Left ventricle myocardium inferior (tissue), 1 donor: ENCODE measurements at regions not wholly inside any gene's neighbourhood (a gene's known extent, or its start where the extent isn't known, plus 50 kb on each side); places are given as distances from the start of the nearest gene placed in this dataset.

Experiments
- DNase-seq: peaks from one replicate; pipeline ENCODE4 v3.0.0-alpha.2; 2020
- H3K27ac ChIP-seq: fragments of 200-600 bp; replicated peaks from 2 replicates; pipeline ENCODE4 v1.8.0; 2021
- H3K27me3 ChIP-seq: fragments of 200-600 bp; 2 replicates; pipeline ENCODE4 v1.8.0; 2021; ENCODE audit warnings: low read depth
- H3K36me3 ChIP-seq: fragments of 200-600 bp; 2 replicates; pipeline ENCODE4 v1.8.0; 2021
- H3K4me1 ChIP-seq: fragments of 200-600 bp; 2 replicates; pipeline ENCODE4 v1.8.0; 2021
- H3K4me3 ChIP-seq: fragments of 200-600 bp; 2 replicates; pipeline ENCODE4 v1.8.0; 2021; ENCODE audit warnings: mild to moderate bottlenecking, moderate library complexity
- H3K9me3 ChIP-seq: fragments of 200-600 bp; replicated peaks from 2 replicates; pipeline ENCODE4 v1.8.0; 2021
- intact Hi-C: fragments of 100-400 bp; cut with micrococcal nuclease; formaldehyde crosslinking; loops from one replicate; pipeline ENCODE4 v1.11.0; 2022
- TF ChIP-seq, protein P1 (sequence below): fragments of 200-600 bp; IDR thresholded peaks from 2 replicates; pipeline ENCODE4 v1.8.0; 2021; ENCODE audit warnings: antibody characterized with exemption, mild to moderate bottlenecking, borderline replicate concordance
- donor health status: DM: no; HTN: yes; CAD: no; lungs with severe emphysema.

DNA sequence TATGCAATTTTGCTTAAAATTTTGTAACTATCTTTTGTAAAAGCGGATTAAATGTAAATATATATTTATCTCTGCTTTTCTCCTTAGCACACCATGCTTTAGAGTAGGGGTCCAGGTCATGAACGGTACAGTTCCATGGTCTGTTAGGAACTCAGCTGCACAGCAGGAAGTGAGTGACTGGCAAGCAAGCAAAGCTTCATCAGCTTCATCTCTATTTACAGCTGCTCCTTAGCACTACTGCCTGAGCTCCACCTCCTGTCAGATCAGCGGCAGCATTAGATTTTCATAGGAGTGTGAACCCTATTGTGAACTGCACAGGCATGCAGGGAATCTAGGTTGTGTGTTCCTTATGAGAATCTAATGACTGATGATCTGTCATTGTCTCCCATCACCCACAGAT lies 959.0 kb upstream of the SLC39A10 start:
- H3K9me3 ChIP-seq: peaks cover 9% of the 10 kb centered on the region
- TF ChIP-seq, protein P1, sequence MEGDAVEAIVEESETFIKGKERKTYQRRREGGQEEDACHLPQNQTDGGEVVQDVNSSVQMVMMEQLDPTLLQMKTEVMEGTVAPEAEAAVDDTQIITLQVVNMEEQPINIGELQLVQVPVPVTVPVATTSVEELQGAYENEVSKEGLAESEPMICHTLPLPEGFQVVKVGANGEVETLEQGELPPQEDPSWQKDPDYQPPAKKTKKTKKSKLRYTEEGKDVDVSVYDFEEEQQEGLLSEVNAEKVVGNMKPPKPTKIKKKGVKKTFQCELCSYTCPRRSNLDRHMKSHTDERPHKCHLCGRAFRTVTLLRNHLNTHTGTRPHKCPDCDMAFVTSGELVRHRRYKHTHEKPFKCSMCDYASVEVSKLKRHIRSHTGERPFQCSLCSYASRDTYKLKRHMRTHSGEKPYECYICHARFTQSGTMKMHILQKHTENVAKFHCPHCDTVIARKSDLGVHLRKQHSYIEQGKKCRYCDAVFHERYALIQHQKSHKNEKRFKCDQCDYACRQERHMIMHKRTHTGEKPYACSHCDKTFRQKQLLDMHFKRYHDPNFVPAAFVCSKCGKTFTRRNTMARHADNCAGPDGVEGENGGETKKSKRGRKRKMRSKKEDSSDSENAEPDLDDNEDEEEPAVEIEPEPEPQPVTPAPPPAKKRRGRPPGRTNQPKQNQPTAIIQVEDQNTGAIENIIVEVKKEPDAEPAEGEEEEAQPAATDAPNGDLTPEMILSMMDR: no peak
- H3K4me1 ChIP-seq: no peaks in the 10 kb centered on the region
- H3K4me3 ChIP-seq: no peak overlapping the region
- intact Hi-C loops: no loop called here
- no peaks in the 10 kb centered on the region for H3K27me3 ChIP-seq
- DNase-seq: no peak
- H3K36me3 ChIP-seq: no peaks in the 10 kb centered on the region
- H3K27ac ChIP-seq: no peak overlapping the region

DNA sequence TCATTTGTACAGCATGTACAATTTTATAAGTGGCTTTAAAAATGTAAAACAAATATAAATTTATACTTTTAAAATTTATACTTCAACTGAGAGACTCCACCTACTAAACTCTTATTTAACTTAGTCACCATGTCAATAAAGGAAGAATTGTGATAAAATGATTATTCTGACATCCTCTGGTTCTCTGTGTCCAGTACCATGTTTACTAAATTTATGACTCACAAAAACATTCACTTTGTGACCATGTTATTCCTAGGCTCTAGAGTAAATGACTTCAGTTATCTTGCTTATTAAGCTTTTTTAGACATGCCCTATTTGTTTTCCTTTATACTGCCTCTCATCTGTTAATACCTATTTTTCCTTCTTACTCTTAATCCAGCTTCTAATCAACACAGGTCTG lies 959.6 kb upstream of the SLC39A10 start:
- peaks cover 9% of the 10 kb centered on the region for H3K9me3 ChIP-seq

DNA sequence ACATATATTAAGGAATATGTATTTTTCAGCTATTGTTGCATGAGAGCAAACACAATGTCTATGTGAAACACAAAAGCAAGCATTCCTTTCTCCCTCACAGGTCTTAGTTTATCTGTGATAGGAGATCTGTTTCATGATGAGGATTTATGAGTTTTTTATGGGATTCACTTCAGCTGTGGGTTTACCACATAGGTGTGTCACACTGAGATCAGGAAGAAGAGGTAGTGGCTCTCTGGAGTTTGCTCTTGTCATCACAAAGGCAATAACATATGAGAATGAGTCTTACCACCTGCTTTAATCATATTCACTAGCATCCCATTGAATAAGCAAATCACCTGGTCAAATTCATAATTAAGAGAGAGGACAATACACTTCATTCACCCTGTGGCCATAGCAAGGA lies 960.3 kb upstream of the SLC39A10 start:
- H3K4me3 ChIP-seq: no peak overlapping the region
- no peak for DNase-seq
- H3K36me3 ChIP-seq: no peaks in the 10 kb centered on the region
- TF ChIP-seq, protein P1: no peak
- intact Hi-C loops: no loop called here
- peaks cover 13% of the 10 kb centered on the region for H3K9me3 ChIP-seq
- no peaks in the 10 kb centered on the region for H3K27me3 ChIP-seq
- H3K4me1 ChIP-seq: no peaks in the 10 kb centered on the region
- no peak overlapping the region for H3K27ac ChIP-seq

More for the DNA sequence above, 959.6 kb upstream of the SLC39A10 start:
- Histone ChIP-seq H3K4me3 (no peak overlapping the region), H3K27ac (no peak overlapping the region), H3K36me3 (no peaks in the 10 kb centered on the region), H3K4me1 (no peaks in the 10 kb centered on the region), H3K27me3 (no peaks in the 10 kb centered on the region)
- no peak for DNase-seq
- TF ChIP-seq, protein P1: no peak
- intact Hi-C loops: no loop called here

DNA sequence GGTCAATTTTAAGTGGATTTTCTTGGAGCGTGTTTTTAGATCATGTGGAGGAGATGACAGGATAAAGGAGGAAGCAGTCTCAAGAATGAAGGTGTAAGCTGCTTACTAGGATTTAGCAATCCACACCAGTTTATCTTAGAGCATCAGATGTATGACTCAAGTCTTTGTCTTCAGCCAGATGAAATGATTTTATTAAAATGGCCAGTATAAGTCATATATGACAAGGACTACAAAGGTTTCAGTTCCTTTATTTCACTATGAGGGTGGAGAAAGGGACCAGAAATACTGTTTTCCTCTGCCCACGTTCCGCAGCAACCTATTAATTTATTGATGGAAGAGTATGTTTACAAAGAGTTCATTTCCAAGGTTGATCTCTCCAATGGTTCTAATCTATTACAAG lies 970.5 kb upstream of the SLC39A10 start:
- H3K4me1 ChIP-seq: no peaks in the 10 kb centered on the region
- no peaks in the 10 kb centered on the region for H3K36me3 ChIP-seq
- H3K27me3 ChIP-seq: no peaks in the 10 kb centered on the region
- DNase-seq: no peak
- intact Hi-C loops: no loop called here
- H3K4me3 ChIP-seq: no peak overlapping the region
- TF ChIP-seq, protein P1: no peak
- H3K27ac ChIP-seq: no peak overlapping the region
- H3K9me3 ChIP-seq: no peaks in the 10 kb centered on the region

DNA sequence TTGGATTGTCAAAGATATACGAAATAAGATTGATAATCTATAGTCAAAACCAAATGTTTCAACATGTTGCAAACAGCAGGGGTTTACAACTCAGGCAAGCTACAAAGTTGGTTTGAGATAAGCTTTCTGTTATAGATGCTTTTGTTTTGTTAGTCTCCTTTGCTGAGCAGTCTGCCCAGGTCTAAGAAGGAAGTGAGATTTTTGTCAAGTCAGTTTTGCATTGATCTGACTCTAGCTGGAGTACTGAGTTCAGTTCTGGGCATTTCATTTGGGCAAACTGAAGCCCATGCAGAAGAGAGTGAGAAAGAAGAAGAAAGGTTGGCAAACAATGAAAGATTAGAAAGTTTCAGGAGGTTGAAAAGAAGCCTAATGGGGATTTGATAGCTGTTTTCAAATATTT lies 983.0 kb upstream of the SLC39A10 start:
- H3K36me3 ChIP-seq: no peaks in the 10 kb centered on the region
- no peaks in the 10 kb centered on the region for H3K9me3 ChIP-seq
- intact Hi-C loops: no loop called here
- H3K27ac ChIP-seq: no peak overlapping the region
- TF ChIP-seq, protein P1: no peak
- H3K4me3 ChIP-seq: no peak overlapping the region
- no peak for DNase-seq
- H3K27me3 ChIP-seq: no peaks in the 10 kb centered on the region
- H3K4me1 ChIP-seq: no peaks in the 10 kb centered on the region

DNA sequence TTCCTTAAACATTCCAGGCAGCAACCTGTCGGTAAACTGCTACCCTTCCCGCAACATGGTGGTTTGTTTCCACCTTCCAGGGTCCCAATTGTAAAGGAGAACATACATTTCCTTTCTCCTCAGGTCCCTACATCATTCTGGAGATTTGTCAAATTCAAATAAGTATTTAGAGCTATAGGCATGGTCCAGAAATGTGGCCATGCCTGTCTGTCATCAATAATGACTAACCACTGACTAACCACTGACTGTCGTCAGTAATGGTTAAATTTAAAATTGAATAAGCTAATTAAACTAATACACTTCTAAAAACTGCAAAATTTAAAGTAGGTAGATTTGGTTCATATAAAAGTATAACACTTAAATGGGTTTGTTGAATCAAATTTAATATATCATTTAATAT lies 984.0 kb upstream of the SLC39A10 start:
- no peaks in the 10 kb centered on the region for H3K36me3 ChIP-seq
- no peak for DNase-seq
- no peak overlapping the region for H3K4me3 ChIP-seq
- no peaks in the 10 kb centered on the region for H3K27me3 ChIP-seq
- H3K4me1 ChIP-seq: no peaks in the 10 kb centered on the region
- TF ChIP-seq, protein P1: no peak
- intact Hi-C loops: no loop called here
- no peak overlapping the region for H3K27ac ChIP-seq
- no peaks in the 10 kb centered on the region for H3K9me3 ChIP-seq
